ENCODE measurements at regions not wholly inside any gene's neighbourhood (a gene's known extent, or its start where the extent isn't known, plus 50 kb on each side); places are given as distances from the start of the nearest gene placed in this dataset.

DNA sequence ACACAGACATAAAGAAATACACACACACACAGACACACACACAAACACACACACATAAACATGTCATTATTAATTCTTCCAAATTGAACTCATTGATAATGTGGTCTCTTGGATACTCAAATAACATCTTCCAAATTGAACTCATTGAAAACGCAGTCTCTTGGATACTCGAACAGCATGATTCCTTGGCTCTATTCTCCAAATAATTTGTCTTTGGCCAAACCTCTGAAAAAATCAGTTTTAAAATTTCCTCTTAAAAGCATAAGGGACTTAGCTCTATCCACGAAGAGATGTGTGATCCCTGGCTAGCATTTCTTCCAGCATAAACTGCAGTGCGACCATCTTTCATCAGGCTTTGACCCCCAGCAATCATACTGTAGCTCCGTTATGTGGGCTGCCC is 296.6 kb downstream of the IRX2 start:
- Mint-ChIP-seq H3K27me3 (ENCODE audit: low read depth) (peaks cover 14% of the 10 kb centered on the region), H3K4me1 (peaks cover 20% of the 10 kb centered on the region), H3K36me3 (no peaks in the 10 kb centered on the region), H3K4me3 (no peak overlapping the region), H3K9me3 (no peaks in the 10 kb centered on the region), H3K27ac (no peak overlapping the region)
- TF ChIP-seq, protein P1, sequence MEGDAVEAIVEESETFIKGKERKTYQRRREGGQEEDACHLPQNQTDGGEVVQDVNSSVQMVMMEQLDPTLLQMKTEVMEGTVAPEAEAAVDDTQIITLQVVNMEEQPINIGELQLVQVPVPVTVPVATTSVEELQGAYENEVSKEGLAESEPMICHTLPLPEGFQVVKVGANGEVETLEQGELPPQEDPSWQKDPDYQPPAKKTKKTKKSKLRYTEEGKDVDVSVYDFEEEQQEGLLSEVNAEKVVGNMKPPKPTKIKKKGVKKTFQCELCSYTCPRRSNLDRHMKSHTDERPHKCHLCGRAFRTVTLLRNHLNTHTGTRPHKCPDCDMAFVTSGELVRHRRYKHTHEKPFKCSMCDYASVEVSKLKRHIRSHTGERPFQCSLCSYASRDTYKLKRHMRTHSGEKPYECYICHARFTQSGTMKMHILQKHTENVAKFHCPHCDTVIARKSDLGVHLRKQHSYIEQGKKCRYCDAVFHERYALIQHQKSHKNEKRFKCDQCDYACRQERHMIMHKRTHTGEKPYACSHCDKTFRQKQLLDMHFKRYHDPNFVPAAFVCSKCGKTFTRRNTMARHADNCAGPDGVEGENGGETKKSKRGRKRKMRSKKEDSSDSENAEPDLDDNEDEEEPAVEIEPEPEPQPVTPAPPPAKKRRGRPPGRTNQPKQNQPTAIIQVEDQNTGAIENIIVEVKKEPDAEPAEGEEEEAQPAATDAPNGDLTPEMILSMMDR (IDR thresholded peaks at IDR 0.05; ENCODE audit: unreplicated experiment): no peak
- DNase-seq (ENCODE audit: low spot score in 2 of 2, unreplicated experiment in 2 of 2): no peak

DNA sequence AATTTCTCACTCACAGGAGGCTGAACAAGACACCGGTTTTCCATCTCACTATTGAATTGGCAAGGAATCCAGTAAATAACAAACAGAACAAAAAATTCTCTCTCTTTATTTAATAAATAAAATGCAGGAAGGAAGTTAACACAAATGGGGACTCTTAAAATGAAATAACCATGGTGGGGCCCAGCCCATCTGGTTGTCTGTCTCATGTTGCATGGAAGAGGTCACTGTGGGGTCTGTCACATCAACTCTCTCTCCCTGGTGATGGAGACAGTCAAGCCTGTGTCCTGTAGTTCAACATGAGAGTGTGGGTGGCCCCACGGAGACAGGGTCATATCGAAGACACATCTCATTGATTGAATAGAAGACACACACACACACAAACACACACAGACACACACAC is 297.7 kb downstream of the IRX2 start:
- Mint-ChIP-seq H3K27ac (no peak overlapping the region), H3K9me3 (no peaks in the 10 kb centered on the region), H3K27me3 (ENCODE audit: low read depth) (peaks cover 19% of the 10 kb centered on the region), H3K4me1 (peaks cover 10% of the 10 kb centered on the region), H3K4me3 (no peak overlapping the region), H3K36me3 (no peaks in the 10 kb centered on the region)
- no peak for DNase-seq (ENCODE audit: low spot score in 2 of 2, unreplicated experiment in 2 of 2)
- TF ChIP-seq, protein P1 (IDR thresholded peaks at IDR 0.05; ENCODE audit: unreplicated experiment): no peak

DNA sequence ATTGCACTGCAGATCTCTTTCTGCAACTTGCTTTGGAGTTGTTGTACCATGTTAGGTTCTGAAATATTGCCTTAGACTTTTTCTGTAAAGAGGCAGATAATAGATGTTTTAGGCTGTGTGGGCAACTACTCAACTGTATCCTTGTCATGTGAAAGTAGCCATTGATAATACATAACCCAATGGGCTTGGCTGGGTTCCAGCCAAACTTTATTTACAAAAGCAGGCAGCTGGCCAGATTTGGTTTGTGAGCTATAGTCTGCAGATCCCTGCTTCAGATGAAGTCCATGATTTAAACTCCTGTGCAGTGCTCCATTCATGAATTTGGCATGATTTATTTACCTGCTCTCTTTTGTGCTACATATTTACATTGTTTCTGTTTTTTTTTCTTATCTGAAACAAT is 300.4 kb downstream of the IRX2 start:
- DNase-seq (ENCODE audit: low spot score in 2 of 2, unreplicated experiment in 2 of 2): no peak
- TF ChIP-seq, protein P1 (IDR thresholded peaks at IDR 0.05; ENCODE audit: unreplicated experiment): no peak
- Mint-ChIP-seq H3K4me1 (peaks cover 10% of the 10 kb centered on the region), H3K36me3 (no peaks in the 10 kb centered on the region), H3K27ac (no peak overlapping the region), H3K9me3 (peaks cover 6% of the 10 kb centered on the region), H3K27me3 (ENCODE audit: low read depth) (peaks cover 29% of the 10 kb centered on the region), H3K4me3 (no peak overlapping the region)

DNA sequence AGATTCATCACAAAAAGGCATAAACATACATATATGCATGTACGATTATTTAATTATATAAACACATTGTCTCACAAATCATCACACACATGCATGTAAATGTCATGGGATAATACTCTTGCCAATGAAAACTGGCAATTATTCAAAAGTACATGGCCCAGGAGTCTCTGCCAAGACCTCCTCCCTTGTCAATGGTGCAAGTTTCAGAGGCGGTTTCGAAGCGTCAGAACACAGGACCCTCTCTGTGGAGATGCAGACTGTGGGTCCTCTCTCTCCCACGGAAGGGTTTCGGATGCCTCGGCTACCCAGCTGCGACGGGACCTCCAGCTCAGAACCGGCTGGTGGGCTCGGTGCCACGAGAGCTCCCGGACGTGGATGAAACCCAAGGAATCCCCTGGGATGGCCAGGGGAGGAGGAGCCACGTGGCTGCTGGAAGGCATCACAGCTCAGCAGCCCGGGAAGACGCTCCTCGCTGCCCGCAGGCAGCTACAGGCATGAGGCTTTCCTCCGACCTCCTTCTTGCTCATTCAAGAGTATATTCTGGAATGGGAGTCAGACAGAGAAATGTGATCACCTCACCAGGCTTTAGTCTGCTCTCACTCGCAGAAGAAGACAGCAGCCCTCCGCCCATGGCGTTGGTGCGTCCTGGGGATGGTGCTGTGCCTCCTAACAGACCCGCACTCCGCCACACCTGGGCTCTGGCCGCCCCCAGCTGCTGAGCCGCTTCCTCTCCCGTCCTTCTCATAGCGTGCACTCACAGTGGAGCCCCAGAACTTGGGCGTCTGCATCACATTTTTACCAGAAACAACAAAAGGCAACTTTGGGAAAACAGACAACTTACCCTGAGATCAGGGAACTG is 308.8 kb downstream of the IRX2 start:
- no peaks in the 10 kb centered on the region for H3K36me3 Mint-ChIP-seq
- peaks cover 39% of the 10 kb centered on the region for H3K27me3 Mint-ChIP-seq (ENCODE audit: low read depth)
- no peak overlapping the region for H3K27ac Mint-ChIP-seq
- H3K9me3 Mint-ChIP-seq: peaks cover 10% of the 10 kb centered on the region
- TF ChIP-seq, protein P1 (IDR thresholded peaks at IDR 0.05; ENCODE audit: unreplicated experiment): no peak
- no peak overlapping the region for H3K4me3 Mint-ChIP-seq
- no peaks in the 10 kb centered on the region for H3K4me1 Mint-ChIP-seq
- no peak for DNase-seq (ENCODE audit: low spot score in 2 of 2, unreplicated experiment in 2 of 2)

DNA sequence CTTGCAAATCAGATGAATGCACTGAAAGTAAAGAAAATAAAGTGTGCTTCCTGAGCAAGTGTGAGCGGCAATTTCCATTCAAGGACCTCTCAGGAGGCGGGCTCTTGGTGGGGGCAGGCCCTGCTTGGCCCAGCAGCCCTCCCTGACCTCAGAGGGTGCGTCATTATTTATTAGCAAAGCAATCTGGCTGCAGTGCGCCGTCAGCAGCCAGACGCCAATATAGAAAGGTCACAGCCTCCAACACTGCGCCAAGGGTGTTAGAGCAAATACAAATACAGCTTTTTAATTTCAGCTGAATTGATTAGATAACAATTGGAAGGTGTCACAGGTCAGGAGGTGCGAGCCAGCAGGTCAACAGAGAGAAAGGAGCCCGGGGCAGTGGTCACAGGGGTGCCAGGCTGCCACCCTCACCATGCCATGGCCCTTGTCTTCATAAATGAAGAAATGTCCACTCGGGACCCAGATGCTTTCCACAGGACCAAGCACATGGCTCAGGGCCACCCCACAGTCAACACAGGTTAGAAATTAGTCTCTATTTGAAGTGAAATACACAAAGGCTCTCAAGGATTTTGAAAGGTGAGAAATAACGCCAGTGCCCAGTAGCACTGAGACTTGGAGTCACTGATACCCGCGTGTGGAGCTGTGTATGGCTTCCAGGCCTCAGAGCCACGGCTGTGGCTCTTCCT is 309.8 kb downstream of the IRX2 start:
- Mint-ChIP-seq H3K4me3 (no peak overlapping the region), H3K9me3 (peaks cover 5% of the 10 kb centered on the region), H3K27me3 (ENCODE audit: low read depth) (peaks cover 31% of the 10 kb centered on the region), H3K36me3 (no peaks in the 10 kb centered on the region), H3K4me1 (no peaks in the 10 kb centered on the region), H3K27ac (no peak overlapping the region)
- TF ChIP-seq, protein P1 (IDR thresholded peaks at IDR 0.05; ENCODE audit: unreplicated experiment): no peak
- no peak for DNase-seq (ENCODE audit: low spot score in 2 of 2, unreplicated experiment in 2 of 2)
